Endothelial cell of umbilical vein (primary cell): ENCODE measurements at regions not wholly inside any gene's neighbourhood (a gene's known extent, or its start where the extent isn't known, plus 50 kb on each side); places are given as distances from the start of the nearest gene placed in this dataset.
"Not testable (repeated sequence)": the region's sequence is repeated elsewhere in the genome, so short reads cannot be mapped to it uniquely, and the experiment has no call there.

ENCODE experiments used
- EZH2 ChIP-seq: IDR thresholded peaks from 2 replicates; pipeline ENCODE4 v1.6.1; 2012; ENCODE audit warnings: borderline replicate concordance, low read depth, mild to moderate bottlenecking, moderate library complexity, low read length, inconsistent platforms; ENCODE audit not compliant: severe bottlenecking
- GATA2 ChIP-seq: IDR thresholded peaks from 2 replicates; pipeline ENCODE4 v1.7.0; 2011; ENCODE audit warnings: low read depth, mild to moderate bottlenecking, moderate library complexity, mixed read lengths, low read length; ENCODE audit not compliant: insufficient read length, insufficient read depth
- TF ChIP-seq, protein P1 (sequence below), 2 donors: IDR thresholded peaks; 1 replicate in 1 of 2; 2 replicates in 1 of 2; pipeline ENCODE4 v1.5.1; 2011; ENCODE audit warnings: low read length in 2 of 2, mild to moderate bottlenecking in 2 of 2, moderate library complexity in 2 of 2, control low read depth in 1 of 2, inconsistent platforms in 1 of 2, low read depth in 1 of 2; ENCODE audit not compliant: insufficient read depth in 1 of 2; ENCODE audit errors: extremely low read depth in 1 of 2

DNA sequence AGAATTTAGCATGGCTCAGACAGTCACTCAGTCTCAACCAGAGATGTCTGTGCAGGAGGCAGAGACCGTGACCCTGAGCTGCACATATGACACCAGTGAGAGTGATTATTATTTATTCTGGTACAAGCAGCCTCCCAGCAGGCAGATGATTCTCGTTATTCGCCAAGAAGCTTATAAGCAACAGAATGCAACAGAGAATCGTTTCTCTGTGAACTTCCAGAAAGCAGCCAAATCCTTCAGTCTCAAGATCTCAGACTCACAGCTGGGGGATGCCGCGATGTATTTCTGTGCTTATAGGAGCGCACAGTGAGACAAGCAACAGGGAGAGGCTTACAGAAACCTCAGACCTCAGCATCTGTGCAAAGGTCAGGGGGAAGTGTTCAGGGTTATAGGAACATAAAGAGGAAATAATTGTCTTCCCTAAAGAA lies 307.6 kb downstream of the DAD1 start:
- TF ChIP-seq, protein P1, sequence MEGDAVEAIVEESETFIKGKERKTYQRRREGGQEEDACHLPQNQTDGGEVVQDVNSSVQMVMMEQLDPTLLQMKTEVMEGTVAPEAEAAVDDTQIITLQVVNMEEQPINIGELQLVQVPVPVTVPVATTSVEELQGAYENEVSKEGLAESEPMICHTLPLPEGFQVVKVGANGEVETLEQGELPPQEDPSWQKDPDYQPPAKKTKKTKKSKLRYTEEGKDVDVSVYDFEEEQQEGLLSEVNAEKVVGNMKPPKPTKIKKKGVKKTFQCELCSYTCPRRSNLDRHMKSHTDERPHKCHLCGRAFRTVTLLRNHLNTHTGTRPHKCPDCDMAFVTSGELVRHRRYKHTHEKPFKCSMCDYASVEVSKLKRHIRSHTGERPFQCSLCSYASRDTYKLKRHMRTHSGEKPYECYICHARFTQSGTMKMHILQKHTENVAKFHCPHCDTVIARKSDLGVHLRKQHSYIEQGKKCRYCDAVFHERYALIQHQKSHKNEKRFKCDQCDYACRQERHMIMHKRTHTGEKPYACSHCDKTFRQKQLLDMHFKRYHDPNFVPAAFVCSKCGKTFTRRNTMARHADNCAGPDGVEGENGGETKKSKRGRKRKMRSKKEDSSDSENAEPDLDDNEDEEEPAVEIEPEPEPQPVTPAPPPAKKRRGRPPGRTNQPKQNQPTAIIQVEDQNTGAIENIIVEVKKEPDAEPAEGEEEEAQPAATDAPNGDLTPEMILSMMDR (IDR thresholded peaks at IDR 0.05; ENCODE audit: extremely low read depth in 1 of 2, insufficient read depth in 1 of 2, low read depth in 1 of 2, low read length in 2 of 2), result not testable (repeated sequence)
- TF ChIP-seq GATA2, EZH2: not testable (repeated sequence)
